ENCODE measurements at regions not wholly inside any gene's neighbourhood (a gene's known extent, or its start where the extent isn't known, plus 50 kb on each side); places are given as distances from the start of the nearest gene placed in this dataset.

DNA sequence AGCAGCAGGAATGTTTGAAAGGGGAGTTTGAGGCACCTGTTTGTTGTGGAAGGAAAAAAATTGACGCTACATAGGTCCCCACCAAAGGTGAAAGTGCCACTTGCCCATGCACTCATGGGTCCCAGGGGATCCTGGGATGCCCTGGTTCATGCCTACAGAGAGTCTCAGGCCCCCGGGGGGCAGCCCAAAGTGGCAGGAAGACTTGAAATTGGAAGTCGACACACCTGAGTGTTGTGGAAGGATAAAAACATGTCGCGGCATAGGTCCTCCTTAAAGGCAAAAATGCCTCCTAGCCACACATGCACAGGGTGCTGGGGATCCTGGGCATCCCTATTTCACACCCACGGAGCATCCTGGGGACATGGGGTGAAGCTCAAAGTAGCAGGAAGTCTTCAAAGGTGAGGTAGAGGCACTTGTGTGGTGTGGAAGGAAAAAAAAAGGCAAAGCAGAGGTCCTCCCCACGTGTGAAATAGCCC is 576.1 kb downstream of the ALG10 start:
- DNase-seq (ENCODE audit: low read depth), result no peak
- ChIA-PET CTCF (no interaction called here), POLR2A (no interaction called here)
- Histone ChIP-seq H3K36me3 (ENCODE audit: control insufficient read depth, insufficient read depth, low read length) (no peaks in the 10 kb centered on the region), H3K27me3 (ENCODE audit: control insufficient read depth, insufficient read depth, low read length) (no peaks in the 10 kb centered on the region), H3K4me3 (ENCODE audit: low read depth, low read length) (no peak overlapping the region)
- TF ChIP-seq, protein P1, sequence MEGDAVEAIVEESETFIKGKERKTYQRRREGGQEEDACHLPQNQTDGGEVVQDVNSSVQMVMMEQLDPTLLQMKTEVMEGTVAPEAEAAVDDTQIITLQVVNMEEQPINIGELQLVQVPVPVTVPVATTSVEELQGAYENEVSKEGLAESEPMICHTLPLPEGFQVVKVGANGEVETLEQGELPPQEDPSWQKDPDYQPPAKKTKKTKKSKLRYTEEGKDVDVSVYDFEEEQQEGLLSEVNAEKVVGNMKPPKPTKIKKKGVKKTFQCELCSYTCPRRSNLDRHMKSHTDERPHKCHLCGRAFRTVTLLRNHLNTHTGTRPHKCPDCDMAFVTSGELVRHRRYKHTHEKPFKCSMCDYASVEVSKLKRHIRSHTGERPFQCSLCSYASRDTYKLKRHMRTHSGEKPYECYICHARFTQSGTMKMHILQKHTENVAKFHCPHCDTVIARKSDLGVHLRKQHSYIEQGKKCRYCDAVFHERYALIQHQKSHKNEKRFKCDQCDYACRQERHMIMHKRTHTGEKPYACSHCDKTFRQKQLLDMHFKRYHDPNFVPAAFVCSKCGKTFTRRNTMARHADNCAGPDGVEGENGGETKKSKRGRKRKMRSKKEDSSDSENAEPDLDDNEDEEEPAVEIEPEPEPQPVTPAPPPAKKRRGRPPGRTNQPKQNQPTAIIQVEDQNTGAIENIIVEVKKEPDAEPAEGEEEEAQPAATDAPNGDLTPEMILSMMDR (IDR thresholded peaks at IDR 0.05; ENCODE audit: insufficient read depth, low read depth, low read length), result no peak

DNA sequence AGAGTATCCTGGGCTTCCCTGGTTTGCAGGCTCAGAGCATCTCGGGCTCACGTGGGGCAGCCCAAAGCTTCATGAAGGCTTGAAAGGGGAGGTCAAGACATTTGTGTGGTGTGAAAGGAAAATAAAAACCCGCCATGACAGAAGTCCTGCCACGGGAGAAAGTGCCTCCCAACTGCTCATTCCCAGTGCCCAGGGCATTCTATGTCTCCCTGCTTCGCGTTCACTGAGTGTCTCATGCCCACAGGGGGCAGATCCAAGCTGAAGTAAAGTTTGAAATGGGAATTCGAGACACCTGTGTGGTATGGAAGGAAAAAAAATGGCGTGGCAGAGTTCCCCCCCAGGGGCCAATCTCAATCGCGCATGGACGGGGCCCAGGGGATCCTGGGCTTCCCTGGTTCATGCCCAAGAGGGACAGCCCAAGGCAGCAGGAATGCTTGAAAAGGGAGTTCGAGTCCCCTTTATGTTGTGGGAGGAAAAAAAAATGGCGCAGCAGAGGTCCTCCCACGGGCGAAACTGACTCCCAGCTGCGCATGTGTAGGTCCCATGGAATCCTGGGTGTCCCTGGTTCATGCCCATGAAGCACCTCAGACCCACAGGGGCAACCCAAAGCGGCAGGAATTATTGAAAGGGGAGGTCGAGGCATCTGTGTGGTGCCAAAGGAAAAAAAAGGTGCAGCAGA is 576.7 kb downstream of the ALG10 start:
- no peak overlapping the region for H3K4me3 ChIP-seq (ENCODE audit: low read depth, low read length)
- H3K36me3 ChIP-seq (ENCODE audit: control insufficient read depth, insufficient read depth, low read length), result no peaks in the 10 kb centered on the region
- DNase-seq (ENCODE audit: low read depth), result no peak
- CTCF ChIA-PET, result no interaction called here
- H3K27me3 ChIP-seq (ENCODE audit: control insufficient read depth, insufficient read depth, low read length), result no peaks in the 10 kb centered on the region
- TF ChIP-seq, protein P1 (IDR thresholded peaks at IDR 0.05; ENCODE audit: insufficient read depth, low read depth, low read length), result no peak
- POLR2A ChIA-PET, result no interaction called here

DNA sequence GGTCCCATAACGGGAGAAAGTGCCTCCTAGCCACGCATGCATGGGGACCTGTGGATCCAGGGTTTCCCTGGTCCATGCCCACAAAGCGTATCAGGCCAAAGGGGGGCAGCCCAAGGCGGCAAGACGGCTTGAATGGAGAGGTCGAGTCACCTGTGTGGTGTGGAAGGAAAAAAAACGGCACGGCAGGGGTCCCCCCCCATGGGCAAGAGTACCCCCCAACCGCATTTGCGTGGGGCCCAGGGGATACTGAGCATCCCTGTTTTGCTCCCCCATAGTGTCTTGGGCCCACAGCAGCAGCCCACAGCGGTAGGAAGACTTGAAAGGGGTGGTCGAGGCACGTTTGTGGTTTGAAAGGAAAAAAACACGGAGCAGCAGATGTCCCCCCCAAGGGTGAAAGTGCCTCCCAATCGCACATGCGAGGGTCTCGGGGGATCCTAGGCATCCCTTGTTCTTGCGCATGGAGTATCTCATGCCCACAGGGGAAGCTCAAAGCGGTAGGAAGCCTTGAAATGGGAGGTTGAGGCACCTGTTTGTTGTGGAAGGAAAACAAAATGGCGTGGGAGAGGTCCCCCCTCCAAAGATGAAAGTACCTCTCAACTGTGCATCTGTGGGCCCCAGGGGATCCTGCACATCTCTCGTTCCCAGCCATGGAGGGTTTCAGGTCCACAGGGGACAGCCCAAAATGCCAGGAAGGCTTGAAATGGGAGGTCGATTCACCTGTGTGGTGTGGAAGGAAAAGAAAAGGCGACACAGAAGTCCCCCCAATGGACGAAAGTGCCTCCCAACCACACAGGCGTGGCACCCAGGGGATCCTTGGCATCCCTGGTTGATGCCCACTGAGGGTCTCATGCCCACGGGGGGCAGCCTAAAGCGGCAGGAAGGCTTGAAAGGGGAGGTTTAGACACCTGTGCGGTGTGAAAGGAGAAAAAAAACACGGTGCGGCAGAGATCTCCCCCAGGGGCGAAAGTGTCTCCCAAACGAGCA is 577.5 kb downstream of the ALG10 start:
- H3K4me3 ChIP-seq (ENCODE audit: low read depth, low read length), result no peak overlapping the region
- CTCF ChIA-PET, result no interaction called here
- TF ChIP-seq, protein P1 (IDR thresholded peaks at IDR 0.05; ENCODE audit: insufficient read depth, low read depth, low read length), result no peak
- no peaks in the 10 kb centered on the region for H3K36me3 ChIP-seq (ENCODE audit: control insufficient read depth, insufficient read depth, low read length)
- no peaks in the 10 kb centered on the region for H3K27me3 ChIP-seq (ENCODE audit: control insufficient read depth, insufficient read depth, low read length)
- no peak for DNase-seq (ENCODE audit: low read depth)
- POLR2A ChIA-PET, result no interaction called here

DNA sequence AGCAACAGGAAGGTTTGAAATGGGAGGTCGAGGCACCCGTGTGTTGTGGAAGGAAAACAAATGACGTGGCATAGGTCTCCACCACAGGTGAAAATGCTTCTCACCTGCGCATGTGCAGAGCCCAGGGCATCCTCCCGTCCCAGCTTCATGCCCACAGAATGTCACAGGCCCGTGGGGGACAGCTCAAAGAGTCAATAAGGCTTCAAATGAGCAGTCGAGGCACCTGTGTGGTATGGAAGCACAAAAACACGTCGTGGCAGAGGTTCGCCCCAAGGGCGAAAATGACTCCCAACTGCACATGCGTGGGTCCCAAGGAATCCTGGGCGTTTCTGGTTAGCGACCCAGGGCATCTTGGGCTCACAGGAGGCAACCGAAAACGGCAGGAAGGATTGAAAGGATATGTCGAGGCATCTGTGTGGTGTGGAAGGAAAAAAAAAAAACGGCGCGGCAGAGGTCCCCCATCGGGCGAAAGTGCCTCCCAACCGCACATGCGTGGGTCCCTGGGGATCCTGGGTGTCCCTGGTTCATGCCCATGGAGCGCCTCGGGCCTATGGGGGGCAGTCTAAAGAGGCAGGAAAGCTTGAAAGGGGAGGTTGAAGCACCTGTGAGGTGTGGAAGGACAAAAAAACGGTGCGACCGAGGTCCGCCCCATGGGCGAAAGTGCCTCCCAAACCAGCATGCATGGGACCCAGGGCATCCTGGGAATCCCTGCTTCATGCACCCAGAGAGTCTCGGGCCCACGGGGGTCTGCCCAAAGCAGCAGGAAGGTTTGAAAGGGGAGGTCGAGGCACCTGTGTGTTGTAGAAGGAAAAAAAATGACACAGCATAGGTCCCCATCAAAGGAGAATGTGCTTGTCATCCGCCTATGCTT is 578.5 kb downstream of the ALG10 start:
- DNase-seq (ENCODE audit: low read depth), result no peak
- TF ChIP-seq, protein P1 (IDR thresholded peaks at IDR 0.05; ENCODE audit: insufficient read depth, low read depth, low read length), result no peak
- ChIA-PET CTCF (no interaction called here), POLR2A (no interaction called here)
- H3K36me3 ChIP-seq (ENCODE audit: control insufficient read depth, insufficient read depth, low read length), result no peaks in the 10 kb centered on the region
- no peak overlapping the region for H3K4me3 ChIP-seq (ENCODE audit: low read depth, low read length)
- no peaks in the 10 kb centered on the region for H3K27me3 ChIP-seq (ENCODE audit: control insufficient read depth, insufficient read depth, low read length)

Measured in BJ (cell line).